Esophagus muscularis mucosa (tissue), 4 donors: ENCODE measurements at regions not wholly inside any gene's neighbourhood (a gene's known extent, or its start where the extent isn't known, plus 50 kb on each side); places are given as distances from the start of the nearest gene placed in this dataset.

Experiments used
- DNase-seq: peaks from one replicate; pipeline ENCODE4 v3.0.0-alpha.2; 2017; ENCODE audit errors: extremely low spot score
- H3K27ac ChIP-seq, 4 donors: fragments of 200-600 bp; sonication (generic); replicated peaks in 1 of 4; 1 replicate in 3 of 4; 2 replicates in 1 of 4; pipeline ENCODE4 v1.5.1; 2016 to 2019; ENCODE audit warnings: mild to moderate bottlenecking in 1 of 4
- H3K27me3 ChIP-seq, 4 donors: fragments of 200-600 bp; sonication (generic); one replicate each; pipeline versions ENCODE4 v1.5.1 to v1.6.0; 2016 to 2019
- H3K36me3 ChIP-seq, 4 donors: fragments of 200-600 bp; sonication (generic); one replicate each; pipeline ENCODE4 v1.5.1; 2016 to 2019
- H3K4me1 ChIP-seq, 4 donors: fragments of 200-600 bp; sonication (generic); one replicate each; pipeline ENCODE4 v1.5.1; 2016 to 2019
- H3K4me3 ChIP-seq, 4 donors: fragments of 200-600 bp; sonication (generic); 1 replicate in 2 of 4; 2 replicates in 2 of 4; pipeline ENCODE4 v1.5.1; 2016 to 2019; ENCODE audit warnings: mild to moderate bottlenecking in 4 of 4, moderate library complexity in 1 of 4
- H3K9me3 ChIP-seq, 4 donors: fragments of 200-600 bp; sonication (generic); 1 replicate in 3 of 4; 2 replicates in 1 of 4; pipeline ENCODE4 v1.5.1; 2016 to 2019
- EP300 ChIP-seq: sonication (generic); formaldehyde crosslinking; IDR thresholded peaks from one replicate; pipeline ENCODE4 v1.6.1; 2017; ENCODE audit warnings: antibody characterized with exemption
- POLR2A ChIP-seq: fragments of 450-650 bp; IDR thresholded peaks from one replicate; pipeline ENCODE4 v1.6.1; 2017; ENCODE audit warnings: antibody characterized with exemption, moderate library complexity, mild to moderate bottlenecking, low read depth
- POLR2AphosphoS5 ChIP-seq, 2 donors: sonication (generic); formaldehyde crosslinking; IDR thresholded peaks; one replicate each; pipeline ENCODE4 v1.6.1; 2017; ENCODE audit warnings: antibody characterized with exemption in 2 of 2
- WGBS: methylation state at CpG from one replicate; pipeline ENCODE4 v1.1.5; 2018; 5-methylcytosine and 5-hydroxymethylcytosine counted together
- intact Hi-C: fragments of 100-400 bp; cut with DNase I; formaldehyde crosslinking; loops from one replicate; pipeline ENCODE4 v1.15.1; 2023
- TF ChIP-seq, protein P1 (sequence below), 3 experiments: fragments of 200-600 bp in 2 of 3; fragments of 450-650 bp in 1 of 3; sonication (generic) in 2 of 3; IDR thresholded peaks; one replicate each; pipeline ENCODE4 v1.5.1; 2017 to 2019; ENCODE audit warnings: antibody characterized with exemption in 3 of 3, mild to moderate bottlenecking in 2 of 3, moderate library complexity in 1 of 3

DNA sequence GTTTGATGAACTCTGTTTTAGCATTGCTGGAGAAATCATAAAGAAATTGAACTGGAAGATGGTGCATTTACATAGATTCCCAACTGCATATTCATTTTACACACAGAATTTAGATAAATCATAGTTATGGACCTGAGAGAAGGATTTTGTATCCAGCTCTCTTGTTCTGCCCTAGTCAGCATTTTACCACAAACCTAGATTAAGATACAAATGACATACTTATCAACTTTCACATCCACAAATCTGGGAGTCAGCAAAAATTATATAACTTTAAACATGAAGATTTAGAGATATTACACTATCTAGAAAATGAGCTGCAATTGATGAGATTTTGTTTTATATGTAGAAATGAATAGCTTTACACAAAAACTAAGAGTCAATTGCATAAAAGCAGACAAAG, 632.8 kb downstream of the IGSF11 start:
- DNase-seq: no peak
- TF ChIP-seq, protein P1, sequence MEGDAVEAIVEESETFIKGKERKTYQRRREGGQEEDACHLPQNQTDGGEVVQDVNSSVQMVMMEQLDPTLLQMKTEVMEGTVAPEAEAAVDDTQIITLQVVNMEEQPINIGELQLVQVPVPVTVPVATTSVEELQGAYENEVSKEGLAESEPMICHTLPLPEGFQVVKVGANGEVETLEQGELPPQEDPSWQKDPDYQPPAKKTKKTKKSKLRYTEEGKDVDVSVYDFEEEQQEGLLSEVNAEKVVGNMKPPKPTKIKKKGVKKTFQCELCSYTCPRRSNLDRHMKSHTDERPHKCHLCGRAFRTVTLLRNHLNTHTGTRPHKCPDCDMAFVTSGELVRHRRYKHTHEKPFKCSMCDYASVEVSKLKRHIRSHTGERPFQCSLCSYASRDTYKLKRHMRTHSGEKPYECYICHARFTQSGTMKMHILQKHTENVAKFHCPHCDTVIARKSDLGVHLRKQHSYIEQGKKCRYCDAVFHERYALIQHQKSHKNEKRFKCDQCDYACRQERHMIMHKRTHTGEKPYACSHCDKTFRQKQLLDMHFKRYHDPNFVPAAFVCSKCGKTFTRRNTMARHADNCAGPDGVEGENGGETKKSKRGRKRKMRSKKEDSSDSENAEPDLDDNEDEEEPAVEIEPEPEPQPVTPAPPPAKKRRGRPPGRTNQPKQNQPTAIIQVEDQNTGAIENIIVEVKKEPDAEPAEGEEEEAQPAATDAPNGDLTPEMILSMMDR (IDR thresholded peaks at IDR 0.05): no peak
- TF ChIP-seq POLR2A (no peak), EP300 (no peak), POLR2AphosphoS5 (IDR thresholded peaks at IDR 0.05) (no peak)
- H3K36me3 ChIP-seq: no peaks in the 10 kb centered on the region
- no peaks in the 10 kb centered on the region for H3K4me1 ChIP-seq
- H3K27ac ChIP-seq: no peak overlapping the region
- intact Hi-C loops: no loop called here
- H3K4me3 ChIP-seq: no peak overlapping the region
- H3K27me3 ChIP-seq: no peaks in the 10 kb centered on the region
- no peaks in the 10 kb centered on the region for H3K9me3 ChIP-seq

DNA sequence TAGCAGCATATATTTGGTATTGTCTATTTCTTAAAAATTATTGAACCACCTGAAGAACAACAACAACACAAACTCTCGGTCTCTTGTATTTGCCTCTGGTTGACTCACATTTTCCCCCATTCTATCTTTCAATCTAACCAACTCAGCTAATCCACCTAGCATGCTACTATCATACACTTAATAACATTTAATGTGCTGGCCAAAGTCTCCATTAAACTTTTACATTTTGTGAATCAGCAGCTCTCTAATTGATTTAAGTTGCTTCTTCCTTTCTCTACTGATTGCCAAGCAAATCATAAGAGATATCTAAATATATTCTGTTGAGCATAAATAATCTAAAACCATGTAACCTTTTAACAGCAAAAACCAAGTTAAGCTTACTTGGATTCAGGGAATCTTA, 631.7 kb downstream of the IGSF11 start:
- intact Hi-C loops: no loop called here
- WGBS: 97% methylated on average over 1 of the region's 1 CpG

DNA sequence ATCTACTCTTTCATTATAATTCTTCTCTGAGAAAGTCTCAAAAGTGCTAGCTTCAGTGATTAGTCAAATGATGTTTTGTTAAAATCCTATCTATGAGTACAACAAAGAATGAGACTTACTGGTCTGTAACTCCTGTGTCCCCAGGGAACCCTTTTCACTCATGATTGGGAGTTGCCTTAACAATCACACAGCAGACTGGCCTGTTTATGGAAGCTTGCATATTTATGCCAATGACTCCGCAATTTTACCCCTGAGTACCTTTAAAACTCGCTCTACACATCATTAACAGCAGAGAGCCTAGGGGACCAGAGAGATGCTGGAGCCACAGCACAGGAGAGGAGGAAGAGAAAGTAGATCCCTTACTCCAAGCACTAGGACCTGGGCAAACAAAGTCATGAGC, 628.1 kb downstream of the IGSF11 start:
- Histone ChIP-seq H3K4me3 (no peak overlapping the region), H3K4me1 (no peaks in the 10 kb centered on the region), H3K27ac (no peak overlapping the region), H3K9me3 (peaks cover 0 to 7% (median 0%) of the 10 kb centered on the region in 4 donors), H3K27me3 (no peaks in the 10 kb centered on the region), H3K36me3 (no peaks in the 10 kb centered on the region)
- intact Hi-C loops: no loop called here
- TF ChIP-seq, protein P1 (IDR thresholded peaks at IDR 0.05): no peak
- TF ChIP-seq POLR2AphosphoS5 (IDR thresholded peaks at IDR 0.05): no peak
- no peak for TF ChIP-seq EP300
- no peak for TF ChIP-seq POLR2A
- 88% methylated on average over 2 of the region's 2 CpGs for WGBS
- DNase-seq: no peak

More for the DNA sequence above, 631.7 kb downstream of the IGSF11 start:
- no peak for DNase-seq
- no peaks in the 10 kb centered on the region for H3K36me3 ChIP-seq
- H3K27ac ChIP-seq: no peak overlapping the region
- no peaks in the 10 kb centered on the region for H3K27me3 ChIP-seq
- TF ChIP-seq EP300 (no peak), POLR2A (no peak), POLR2AphosphoS5 (IDR thresholded peaks at IDR 0.05) (no peak)
- TF ChIP-seq, protein P1 (IDR thresholded peaks at IDR 0.05): no peak
- H3K9me3 ChIP-seq: no peaks in the 10 kb centered on the region
- no peak overlapping the region for H3K4me3 ChIP-seq
- no peaks in the 10 kb centered on the region for H3K4me1 ChIP-seq

DNA sequence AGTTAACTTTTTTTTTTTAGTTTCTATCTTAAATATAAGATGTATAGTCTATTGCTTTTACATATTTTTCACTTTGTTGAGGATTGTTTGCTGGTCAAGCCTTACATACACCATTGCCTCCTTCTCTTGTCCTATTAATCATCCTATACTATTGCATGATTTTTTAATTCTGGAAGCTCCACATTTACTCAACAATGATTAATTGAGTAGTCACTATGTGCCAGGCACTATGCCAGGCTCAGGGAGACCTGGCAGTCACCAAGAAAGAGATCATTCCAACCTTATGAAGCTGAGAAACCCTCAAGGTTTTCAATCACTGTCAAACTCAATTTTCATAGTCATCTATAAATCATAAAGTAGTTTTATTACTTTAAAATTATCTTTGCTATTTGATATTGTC, 626.2 kb downstream of the IGSF11 start:
- H3K4me3 ChIP-seq: no peak overlapping the region
- H3K27me3 ChIP-seq: no peaks in the 10 kb centered on the region
- intact Hi-C loops: no loop called here
- no peak for TF ChIP-seq POLR2A
- TF ChIP-seq POLR2AphosphoS5 (IDR thresholded peaks at IDR 0.05): no peak
- TF ChIP-seq EP300: no peak
- TF ChIP-seq, protein P1 (IDR thresholded peaks at IDR 0.05): no peak
- no peak overlapping the region for H3K27ac ChIP-seq
- H3K4me1 ChIP-seq: no peaks in the 10 kb centered on the region
- no peaks in the 10 kb centered on the region for H3K36me3 ChIP-seq
- H3K9me3 ChIP-seq: peaks cover 0 to 7% (median 0%) of the 10 kb centered on the region in 4 donors
- no peak for DNase-seq

DNA sequence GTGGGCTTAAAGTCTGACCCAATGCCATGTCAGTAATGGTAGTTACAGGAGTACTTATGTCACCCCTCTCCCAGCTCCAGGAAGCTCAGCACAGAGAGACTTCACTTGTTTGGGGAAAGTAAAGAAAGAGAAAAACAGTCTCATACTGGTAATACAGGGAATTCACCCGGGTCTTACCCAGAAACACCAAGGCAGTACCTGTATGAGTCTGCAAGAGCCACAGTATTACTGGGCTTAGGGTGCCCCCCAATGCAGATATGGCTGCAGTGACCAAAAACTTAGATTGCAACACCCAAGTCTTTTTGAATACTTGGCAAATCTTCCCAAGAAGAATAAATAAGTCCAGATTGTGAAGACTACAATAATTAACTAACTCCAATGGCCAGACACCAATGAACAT, 622.1 kb downstream of the IGSF11 start:
- H3K9me3 ChIP-seq: peaks cover 0 to 7% (median 0%) of the 10 kb centered on the region in 4 donors
- no peaks in the 10 kb centered on the region for H3K4me1 ChIP-seq
- intact Hi-C loops: no loop called here
- no peak overlapping the region for H3K27ac ChIP-seq
- 92% methylated on average over 1 of the region's 1 CpG for WGBS
- no peak for DNase-seq
- H3K36me3 ChIP-seq: no peaks in the 10 kb centered on the region
- H3K4me3 ChIP-seq: no peak overlapping the region
- TF ChIP-seq, protein P1 (IDR thresholded peaks at IDR 0.05): no peak
- TF ChIP-seq EP300: no peak
- TF ChIP-seq POLR2AphosphoS5 (IDR thresholded peaks at IDR 0.05): no peak
- no peak for TF ChIP-seq POLR2A
- H3K27me3 ChIP-seq: no peaks in the 10 kb centered on the region
